CD4-positive, alpha-beta T cell treated with Interleukin-17A for 1 hour (primary cell): ENCODE measurements at regions not wholly inside any gene's neighbourhood (a gene's known extent, or its start where the extent isn't known, plus 50 kb on each side); places are given as distances from the start of the nearest gene placed in this dataset.

ENCODE experiments used
- DNase-seq: peaks from one replicate; pipeline ENCODE4 v3.0.0-alpha.2; 2020

DNA sequence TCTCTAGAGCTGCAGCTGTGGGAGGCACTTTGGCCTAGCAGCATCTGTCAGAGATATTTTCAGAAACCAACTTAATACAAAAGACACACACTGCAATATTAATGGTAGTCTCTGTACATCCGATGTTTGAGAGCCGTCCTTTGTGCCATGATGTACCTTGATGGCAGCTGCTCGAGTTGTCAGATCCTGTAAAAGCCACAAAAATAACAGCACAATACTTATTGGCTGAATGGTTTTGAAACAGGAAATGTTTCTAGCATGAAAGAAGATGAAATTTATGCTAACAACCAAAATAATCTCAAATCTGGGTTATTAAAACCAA, 445.5 kb upstream of the TBL1XR1 start:
- DNase-seq = peak; percentile 56

DNA sequence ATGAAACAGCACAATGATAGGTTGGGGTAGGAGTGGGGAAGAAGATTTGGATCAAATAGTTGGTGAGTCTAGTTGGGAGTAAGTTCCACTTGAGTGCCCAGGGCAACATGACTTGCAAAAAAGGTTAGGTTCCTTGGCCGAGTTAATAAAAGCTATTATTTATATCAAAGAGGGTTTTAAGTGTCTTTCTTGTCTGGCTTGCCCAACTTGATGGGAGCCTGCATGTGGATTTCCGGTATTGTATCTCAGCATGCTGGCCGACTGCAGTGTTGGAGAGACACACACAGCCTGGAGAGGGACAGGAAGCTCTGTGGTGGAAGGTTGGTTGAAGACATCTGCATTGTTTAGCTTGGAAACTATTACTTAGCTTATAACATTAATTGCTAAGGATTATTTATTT, 449.5 kb upstream of the TBL1XR1 start:
- peak; percentile 52 for DNase-seq

DNA sequence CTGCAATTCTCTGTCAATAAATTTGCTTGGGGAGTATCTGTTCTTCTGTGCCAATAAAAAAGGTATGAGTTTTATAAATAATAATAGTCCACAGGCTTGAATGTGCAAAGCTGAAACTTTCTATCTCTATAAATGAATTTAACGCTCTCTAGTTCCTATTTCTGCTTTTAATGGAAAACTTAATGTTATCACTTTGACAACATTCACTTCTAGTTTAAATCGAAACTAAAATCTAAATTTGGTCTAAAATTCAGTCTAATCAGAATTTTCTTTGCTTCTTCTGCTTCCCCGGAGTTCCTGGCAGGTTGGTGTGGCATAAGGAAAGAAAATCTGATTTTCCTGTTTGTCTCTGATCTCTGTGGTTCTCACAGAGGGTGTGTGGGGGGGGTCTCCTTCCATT, 450.1 kb upstream of the TBL1XR1 start:
- DNase-seq = no peak

- DNase-seq = peak; percentile 55
Measured at GRCh38 chr3:177647876-177648275, 450.6 kb upstream of the TBL1XR1 start.

- no peak for DNase-seq
Measured at GRCh38 chr3:177652556-177653291, 455.4 kb upstream of the TBL1XR1 start.

- DNase-seq = no peak
Measured at GRCh38 chr3:177657243-177657642, 460.0 kb upstream of the TBL1XR1 start.

- DNase-seq = no peak
Measured at GRCh38 chr3:177658354-177658753, 461.1 kb upstream of the TBL1XR1 start.

DNA sequence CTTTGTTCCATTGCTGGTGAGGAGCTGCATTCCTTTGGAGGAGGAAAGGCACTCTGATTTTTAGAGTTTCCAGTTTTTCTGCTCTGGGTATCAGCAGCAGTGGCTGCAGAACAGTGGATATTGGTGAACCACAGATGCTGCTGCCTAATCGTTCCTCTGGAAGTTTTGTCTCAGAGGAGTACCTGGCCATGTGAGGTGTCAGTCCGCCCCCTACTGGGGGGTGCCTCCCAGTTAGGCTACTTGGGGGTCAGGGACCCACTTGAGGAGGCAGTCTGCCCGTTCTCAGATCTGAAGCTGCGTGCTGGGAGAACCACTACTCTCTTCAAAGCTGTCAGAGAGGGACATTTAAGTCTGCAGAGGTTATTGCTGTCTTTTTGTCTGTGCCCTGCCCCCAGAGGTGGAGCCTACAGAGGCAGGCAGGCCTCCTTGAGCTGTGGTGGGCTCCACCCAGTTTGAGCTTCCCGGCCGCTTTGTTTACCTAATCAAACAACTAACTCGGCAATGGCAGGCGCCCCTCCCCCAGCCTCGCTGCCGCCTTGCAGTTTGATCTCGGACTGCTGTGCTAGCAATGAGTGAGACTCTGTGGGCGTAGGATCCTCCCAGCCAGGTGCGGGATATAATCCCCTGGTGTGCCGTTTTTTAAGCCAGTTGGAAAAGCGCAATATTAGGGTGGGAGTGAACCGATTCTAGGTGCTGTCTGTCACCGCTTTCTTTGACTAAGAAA, 467.3 kb upstream of the TBL1XR1 start:
- DNase-seq = peak; percentile 63

- no peak for DNase-seq
Measured at GRCh38 chr3:177665122-177665808, 468.0 kb upstream of the TBL1XR1 start.

GRCh38 chr3:177672252-177672911, 475.1 kb upstream of the TBL1XR1 start:
- no peak for DNase-seq

- DNase-seq = no peak
Measured at GRCh38 chr3:177673112-177673914, 476.0 kb upstream of the TBL1XR1 start.

DNA sequence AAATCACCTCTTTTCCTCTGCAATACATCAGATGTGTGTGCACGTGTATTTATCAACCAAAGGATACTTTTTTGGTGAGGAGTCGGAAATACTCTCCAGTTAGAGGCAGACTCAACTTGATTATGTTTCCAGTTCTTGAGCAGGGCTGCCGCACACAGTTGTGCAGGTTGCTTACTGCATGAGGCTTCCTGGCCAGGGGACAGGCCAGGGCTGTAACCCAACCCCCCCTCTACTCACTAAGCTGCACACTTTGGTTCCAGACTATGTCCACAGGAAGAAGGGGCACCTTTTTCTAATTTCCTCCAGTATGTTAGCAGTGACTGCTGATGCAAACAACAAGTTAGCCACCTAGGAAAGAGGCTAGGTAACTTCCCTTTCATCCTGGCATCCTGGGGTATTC, 476.9 kb upstream of the TBL1XR1 start:
- DNase-seq = no peak

- DNase-seq = no peak
Measured at GRCh38 chr3:177676148-177676547, 478.9 kb upstream of the TBL1XR1 start.

DNA sequence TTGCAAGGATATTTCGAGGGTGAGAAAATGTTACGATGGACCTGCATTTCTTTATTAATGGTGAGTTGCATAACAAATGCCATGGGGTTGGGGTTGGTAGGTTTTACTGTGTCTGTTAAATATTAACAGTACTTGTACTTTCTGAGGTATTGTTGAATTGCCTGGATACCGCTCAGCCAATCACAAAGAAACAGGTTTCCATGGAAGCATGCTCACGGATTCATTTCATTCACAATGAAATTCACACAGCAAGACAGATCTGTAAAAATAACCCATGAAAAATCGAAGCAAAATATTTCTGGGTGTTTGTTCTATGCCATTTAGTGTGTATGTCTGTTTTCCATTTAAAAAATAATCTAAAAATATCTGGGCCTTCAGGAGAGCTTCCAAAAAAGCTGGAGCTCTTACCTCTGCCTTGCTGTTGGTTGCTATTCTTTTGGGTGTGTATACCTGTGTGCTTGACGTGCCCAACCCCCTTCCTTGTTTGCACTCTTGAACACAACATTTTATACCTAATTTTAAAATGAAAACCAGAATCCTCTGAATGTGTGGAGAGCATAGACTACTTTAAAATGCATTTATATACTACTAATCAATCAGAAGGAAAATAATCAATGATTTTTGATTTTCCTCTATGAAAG, 479.8 kb upstream of the TBL1XR1 start:
- DNase-seq = no peak

GRCh38 chr3:177679568-177680471, 482.5 kb upstream of the TBL1XR1 start:
- peak; percentile 31 for DNase-seq

GRCh38 chr3:177680472-177680821, 483.2 kb upstream of the TBL1XR1 start:
- DNase-seq = no peak

- DNase-seq = no peak
Measured at GRCh38 chr3:177681156-177681555, 483.9 kb upstream of the TBL1XR1 start.

DNA sequence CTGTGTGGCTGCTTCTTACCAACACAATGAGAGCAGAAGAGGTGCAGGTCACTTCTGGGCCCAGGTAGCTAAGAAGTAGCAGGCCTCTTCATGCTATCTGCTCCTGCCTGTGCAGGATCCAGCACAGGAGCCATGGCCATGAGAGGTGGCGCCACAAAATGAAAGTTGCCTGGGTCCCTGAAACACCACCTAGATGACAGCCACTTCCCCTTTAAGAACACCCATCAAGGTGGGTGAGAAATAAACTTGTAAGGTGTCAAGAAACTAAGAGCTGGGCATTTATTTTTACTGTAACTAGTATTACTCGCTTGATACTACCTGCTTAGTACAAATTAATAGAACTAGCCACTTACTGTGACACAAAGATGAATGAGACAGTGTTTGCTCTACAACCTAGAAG, 484.6 kb upstream of the TBL1XR1 start:
- DNase-seq = peak; percentile 32

- peak; percentile 46 for DNase-seq
Measured at GRCh38 chr3:177683586-177683985, 486.3 kb upstream of the TBL1XR1 start.

DNA sequence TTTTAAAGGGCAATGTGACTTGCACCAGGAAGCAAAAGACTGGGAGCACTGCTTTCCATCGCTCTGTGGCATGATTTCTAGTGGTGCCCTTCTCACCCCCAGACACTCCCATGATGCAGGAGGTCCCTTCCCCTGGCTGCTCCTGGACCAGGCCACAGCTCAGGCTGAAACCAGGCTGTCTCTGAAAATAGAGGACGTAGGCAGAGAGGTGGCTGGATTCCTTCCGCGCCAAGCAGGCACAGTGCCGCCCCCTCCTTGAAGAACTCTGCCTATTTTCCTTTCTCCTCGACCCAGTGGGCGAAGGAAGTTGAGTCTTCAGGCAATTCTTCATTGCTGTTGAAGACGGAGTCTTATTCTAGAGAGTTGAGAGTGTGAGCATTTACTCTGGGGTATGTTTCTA, 489.4 kb upstream of the TBL1XR1 start:
- no peak for DNase-seq

GRCh38 chr3:177687291-177687690, 490.0 kb upstream of the TBL1XR1 start:
- no peak for DNase-seq
